ENCODE measurements at regions not wholly inside any gene's neighbourhood (a gene's known extent, or its start where the extent isn't known, plus 50 kb on each side); places are given as distances from the start of the nearest gene placed in this dataset.

GRCh38 chr15:47846876-47847275 is 129.6 kb downstream of the SEMA6D start (continued):
- TF ChIP-seq CHD7 (IDR thresholded peaks at IDR 0.05; ENCODE audit: insufficient replicate concordance, low read length) = no peak
